SK-N-MC (cell line): ENCODE measurements at regions not wholly inside any gene's neighbourhood (a gene's known extent, or its start where the extent isn't known, plus 50 kb on each side); places are given as distances from the start of the nearest gene placed in this dataset.
"Not testable (repeated sequence)": the region's sequence is repeated elsewhere in the genome, so short reads cannot be mapped to it uniquely, and the experiment has no call there.

Experiments
- DNase-seq: peaks from one replicate; pipeline ENCODE4 v3.0.0-alpha.2; 2011; ENCODE audit warnings: low read depth, low spot score
- H3K27ac ChIP-seq: fragments of 200-600 bp; sonication (generic); 2 replicates; pipeline ENCODE4 v1.5.1; 2016; ENCODE audit warnings: mixed run types
- H3K36me3 ChIP-seq: fragments of 200-600 bp; sonication (generic); 2 replicates; pipeline ENCODE4 v1.6.1; 2017; ENCODE audit warnings: antibody characterized with exemption, low read length, mixed read lengths; ENCODE audit not compliant: insufficient read depth
- H3K4me3 ChIP-seq: fragments of 200-600 bp; sonication (generic); 2 replicates; pipeline ENCODE4 v1.5.1; 2016
- H3K9ac ChIP-seq: fragments of 200-600 bp; sonication (generic); 2 replicates; pipeline ENCODE4 v1.8.0; 2017; ENCODE audit warnings: mixed run types, mixed read lengths; ENCODE audit not compliant: insufficient read length
- H3K9me3 ChIP-seq: fragments of 200-600 bp; sonication (generic); 2 replicates; pipeline ENCODE4 v1.6.1; 2017; ENCODE audit warnings: low read depth, mild to moderate bottlenecking, antibody characterized with exemption, low read length, moderate library complexity, mixed read lengths
- EZH2 ChIP-seq: fragments of 200-600 bp; sonication (generic); IDR thresholded peaks from one replicate; pipeline ENCODE4 v1.6.1; 2017; ENCODE audit warnings: antibody characterized with exemption
- FOXP2 ChIP-seq: optimal IDR thresholded peaks from 2 replicates; pipeline ENCODE3; 2011; ENCODE audit warnings: mild to moderate bottlenecking, moderate library complexity; ENCODE audit not compliant: insufficient read depth; ENCODE audit errors: extremely low read length, control extremely low read depth
- POLR2AphosphoS5 ChIP-seq: IDR thresholded peaks from 2 replicates; pipeline ENCODE4 v1.6.1; 2012; ENCODE audit warnings: mild to moderate bottlenecking, low read depth, low read length, borderline replicate concordance

- Histone ChIP-seq H3K27ac (no peak overlapping the region), H3K9ac (no peak overlapping the region), H3K36me3 (no peaks in the 10 kb centered on the region), H3K9me3 (no peaks in the 10 kb centered on the region), H3K4me3 (no peak overlapping the region)
- TF ChIP-seq EZH2, result no peak
- no peak for DNase-seq
Observed at GRCh38 chr7:65317372-65317771, 56.3 kb upstream of the ZNF92 start.

GRCh38 chr7:65310761-65311160, 62.9 kb upstream of the ZNF92 start:
- TF ChIP-seq FOXP2 (no peak), EZH2 (no peak), POLR2AphosphoS5 (no peak)
- Histone ChIP-seq H3K9ac (no peak overlapping the region), H3K9me3 (no peaks in the 10 kb centered on the region), H3K36me3 (no peaks in the 10 kb centered on the region), H3K4me3 (no peak overlapping the region), H3K27ac (no peak overlapping the region)
- no peak for DNase-seq

- no peak for TF ChIP-seq FOXP2
- no peak for TF ChIP-seq POLR2AphosphoS5
- no peak for TF ChIP-seq EZH2
- H3K27ac ChIP-seq, result no peak overlapping the region
- no peak overlapping the region for H3K4me3 ChIP-seq
- DNase-seq, result no peak
- no peaks in the 10 kb centered on the region for H3K9me3 ChIP-seq
- H3K36me3 ChIP-seq, result no peaks in the 10 kb centered on the region
- no peak overlapping the region for H3K9ac ChIP-seq
Observed at GRCh38 chr7:65308300-65308678, 65.4 kb upstream of the ZNF92 start.

GRCh38 chr7:65307651-65308299, 65.9 kb upstream of the ZNF92 start:
- peak; percentile 28 for DNase-seq
- Histone ChIP-seq H3K27ac (no peak overlapping the region), H3K9me3 (no peaks in the 10 kb centered on the region), H3K4me3 (no peak overlapping the region), H3K9ac (no peak overlapping the region), H3K36me3 (no peaks in the 10 kb centered on the region)
- TF ChIP-seq POLR2AphosphoS5, result no peak
- TF ChIP-seq FOXP2, result no peak
- no peak for TF ChIP-seq EZH2

GRCh38 chr7:65304175-65304574, 69.5 kb upstream of the ZNF92 start:
- Histone ChIP-seq H3K36me3 (no peaks in the 10 kb centered on the region), H3K27ac (no peak overlapping the region), H3K9me3 (no peaks in the 10 kb centered on the region), H3K4me3 (no peak overlapping the region), H3K9ac (no peak overlapping the region)
- DNase-seq, result no peak
- TF ChIP-seq FOXP2 (no peak), EZH2 (no peak), POLR2AphosphoS5 (no peak)

GRCh38 chr7:65302883-65303282, 70.8 kb upstream of the ZNF92 start:
- no peaks in the 10 kb centered on the region for H3K9me3 ChIP-seq
- H3K36me3 ChIP-seq, result no peaks in the 10 kb centered on the region
- TF ChIP-seq POLR2AphosphoS5, result no peak
- no peak for TF ChIP-seq FOXP2
- TF ChIP-seq EZH2, result no peak
- no peak overlapping the region for H3K4me3 ChIP-seq
- no peak for DNase-seq
- no peak overlapping the region for H3K27ac ChIP-seq
- no peak overlapping the region for H3K9ac ChIP-seq

- H3K9me3 ChIP-seq, result no peaks in the 10 kb centered on the region
- no peak overlapping the region for H3K9ac ChIP-seq
- H3K36me3 ChIP-seq, result no peaks in the 10 kb centered on the region
- H3K4me3 ChIP-seq, result no peak overlapping the region
- DNase-seq, result no peak
- H3K27ac ChIP-seq, result no peak overlapping the region
- TF ChIP-seq FOXP2 (no peak), EZH2 (no peak), POLR2AphosphoS5 (no peak)
Observed at GRCh38 chr7:65301007-65301406, 72.6 kb upstream of the ZNF92 start.

- no peaks in the 10 kb centered on the region for H3K36me3 ChIP-seq
- TF ChIP-seq EZH2 (no peak), FOXP2 (no peak), POLR2AphosphoS5 (no peak)
- H3K9ac ChIP-seq, result no peak overlapping the region
- no peak overlapping the region for H3K4me3 ChIP-seq
- H3K9me3 ChIP-seq, result no peaks in the 10 kb centered on the region
- no peak for DNase-seq
- no peak overlapping the region for H3K27ac ChIP-seq
Observed at GRCh38 chr7:65295409-65295808, 78.2 kb upstream of the ZNF92 start.

GRCh38 chr7:65290340-65290739, 83.3 kb upstream of the ZNF92 start:
- not testable (repeated sequence) for H3K9me3 ChIP-seq, DNase-seq

GRCh38 chr7:65287023-65287422, 86.6 kb upstream of the ZNF92 start:
- Histone ChIP-seq H3K9ac (no peak overlapping the region), H3K36me3 (no peaks in the 10 kb centered on the region), H3K27ac (no peak overlapping the region), H3K4me3 (no peak overlapping the region), H3K9me3 (no peaks in the 10 kb centered on the region)
- no peak for DNase-seq
- no peak for TF ChIP-seq EZH2
- TF ChIP-seq POLR2AphosphoS5, result no peak
- no peak for TF ChIP-seq FOXP2

More at GRCh38 chr7:65290340-65290739, 83.3 kb upstream of the ZNF92 start:
- not testable (repeated sequence) for H3K4me3 ChIP-seq, H3K27ac ChIP-seq, H3K9ac ChIP-seq, H3K36me3 ChIP-seq
